Stimulated activated CD4-positive, alpha-beta T cell treated with anti-CD3 and anti-CD28 coated beads, TNF-alpha, amount 100 ng/mL, for 48 hours (primary cell): ENCODE measurements at regions not wholly inside any gene's neighbourhood (a gene's known extent, or its start where the extent isn't known, plus 50 kb on each side); places are given as distances from the start of the nearest gene placed in this dataset.

Source experiments
- DNase-seq, 3 donors: peaks; one replicate each; pipeline ENCODE4 v3.0.0-alpha.2; 2020; ENCODE audit warnings: low read depth in 3 of 3

DNA sequence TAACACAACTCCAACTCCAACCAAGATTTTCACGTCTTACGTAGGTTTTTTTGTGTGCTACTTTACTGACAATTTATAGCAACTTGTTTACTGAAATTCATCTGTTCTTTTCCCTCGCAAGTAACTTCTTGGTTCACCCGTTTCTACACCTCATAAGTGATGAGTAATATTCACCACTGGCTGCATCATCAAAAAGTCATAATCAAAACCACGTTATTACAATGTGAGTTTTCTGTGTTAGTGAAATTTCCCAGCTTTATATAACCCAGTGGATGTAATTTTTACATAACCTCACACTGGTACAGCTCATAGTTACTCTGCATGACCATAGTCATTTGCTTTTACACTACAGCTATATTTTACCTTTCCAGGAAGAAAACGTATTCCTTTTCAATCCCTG, 401.1 kb upstream of the LYPLAL1 start:
- no peak for DNase-seq

- DNase-seq = no peak
Measured at GRCh38 chr1:218775501-218776021, 398.1 kb upstream of the LYPLAL1 start.

- no peak for DNase-seq
Measured at GRCh38 chr1:218778257-218779126, 395.2 kb upstream of the LYPLAL1 start.

DNA sequence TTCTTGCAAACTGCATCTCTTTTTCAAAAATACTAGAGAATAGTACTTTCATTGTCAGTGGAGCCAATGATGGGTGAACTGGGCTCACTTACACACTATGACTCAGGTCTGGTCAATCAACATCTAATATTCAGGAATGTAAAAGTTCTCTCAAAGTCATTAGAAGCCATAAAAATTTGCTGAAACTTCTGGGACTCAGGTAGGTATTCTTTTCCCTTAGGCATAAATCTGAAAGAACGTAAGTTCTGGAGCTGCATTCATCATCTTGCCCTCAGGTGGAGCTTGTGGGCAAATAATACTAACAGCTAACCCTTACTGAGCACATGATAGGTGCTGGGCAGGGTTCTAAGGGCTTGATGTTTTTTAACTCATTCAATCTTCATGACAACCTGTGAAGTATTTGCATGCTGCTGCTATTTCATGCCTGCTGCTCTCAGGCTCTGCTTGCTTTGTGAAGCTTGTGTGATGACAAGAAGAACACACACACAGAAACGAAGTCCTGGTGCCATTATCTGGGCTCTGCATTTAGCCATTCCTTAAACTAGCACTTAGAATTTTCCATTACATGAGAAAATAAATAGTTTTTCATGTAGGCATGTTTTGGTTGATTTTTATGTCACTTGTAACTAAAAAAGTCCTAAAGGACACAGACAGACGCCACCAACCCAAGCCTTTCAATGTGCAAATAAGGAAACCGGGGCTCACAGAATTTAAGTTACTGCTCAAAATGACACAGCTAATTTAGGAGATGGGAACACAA, 394.2 kb upstream of the LYPLAL1 start:
- no peak for DNase-seq

DNA sequence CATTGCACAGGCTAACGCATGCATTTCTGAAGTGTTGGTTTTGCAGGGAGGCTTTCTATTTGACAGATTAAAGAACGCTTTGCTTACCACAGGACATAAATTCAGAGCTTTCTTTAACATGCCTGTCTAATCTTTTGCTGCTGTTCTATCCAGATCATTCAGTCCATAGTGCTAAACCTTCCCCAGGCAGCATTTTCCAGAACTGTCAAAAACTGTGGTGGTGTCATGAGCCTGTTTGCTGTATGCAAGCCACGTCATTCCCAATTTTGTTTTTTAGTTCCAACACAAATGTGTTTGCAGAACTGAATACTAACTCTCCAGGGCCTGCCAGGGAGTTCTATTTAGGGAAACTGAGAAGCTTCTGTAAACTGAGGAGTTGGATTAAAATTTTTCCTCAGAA, 390.5 kb upstream of the LYPLAL1 start:
- no peak for DNase-seq

DNA sequence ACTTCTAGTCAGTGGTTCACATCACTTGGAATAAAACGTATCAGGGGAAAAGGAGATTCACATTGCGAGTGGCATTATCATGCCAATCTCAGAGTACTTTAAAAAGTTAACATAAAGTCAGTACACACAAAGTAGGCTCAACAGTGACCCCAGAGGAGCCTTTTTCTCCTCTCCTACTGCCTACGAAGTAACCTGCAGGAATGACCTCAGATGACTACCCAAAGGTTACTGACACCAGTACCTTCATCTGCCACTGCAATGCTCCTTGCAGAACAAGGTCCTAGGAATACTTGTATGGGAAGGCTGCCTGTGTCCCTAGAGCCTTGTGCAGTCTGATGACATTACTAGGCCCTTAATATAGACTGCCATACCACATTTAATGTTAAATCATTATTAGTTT, 389.8 kb upstream of the LYPLAL1 start:
- DNase-seq = no peak

GRCh38 chr1:218785928-218786327, 387.8 kb upstream of the LYPLAL1 start:
- no peak for DNase-seq

- no peak for DNase-seq
Measured at GRCh38 chr1:218787826-218788225, 385.9 kb upstream of the LYPLAL1 start.

GRCh38 chr1:218796773-218797172, 376.9 kb upstream of the LYPLAL1 start:
- DNase-seq = no peak

DNA sequence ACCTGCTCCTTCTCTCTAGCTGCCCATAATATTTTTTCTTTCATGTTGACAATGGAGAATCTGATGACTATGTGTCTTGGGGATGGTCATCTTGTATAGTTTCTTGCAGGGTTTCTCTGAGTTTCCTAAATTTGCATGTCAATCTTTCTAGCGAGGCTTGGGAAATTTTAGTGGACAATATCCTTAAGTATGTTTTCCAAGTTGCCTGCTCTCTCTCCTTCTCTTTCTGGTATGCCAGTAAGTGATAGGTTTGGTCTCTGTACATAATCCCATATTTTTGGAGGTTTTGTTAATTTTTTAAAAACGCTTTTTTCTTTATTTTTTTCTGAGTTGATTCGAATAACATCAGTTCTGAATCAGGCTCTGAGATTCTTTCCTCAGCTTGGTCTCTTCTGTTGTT, 370.9 kb upstream of the LYPLAL1 start:
- DNase-seq = no peak

DNA sequence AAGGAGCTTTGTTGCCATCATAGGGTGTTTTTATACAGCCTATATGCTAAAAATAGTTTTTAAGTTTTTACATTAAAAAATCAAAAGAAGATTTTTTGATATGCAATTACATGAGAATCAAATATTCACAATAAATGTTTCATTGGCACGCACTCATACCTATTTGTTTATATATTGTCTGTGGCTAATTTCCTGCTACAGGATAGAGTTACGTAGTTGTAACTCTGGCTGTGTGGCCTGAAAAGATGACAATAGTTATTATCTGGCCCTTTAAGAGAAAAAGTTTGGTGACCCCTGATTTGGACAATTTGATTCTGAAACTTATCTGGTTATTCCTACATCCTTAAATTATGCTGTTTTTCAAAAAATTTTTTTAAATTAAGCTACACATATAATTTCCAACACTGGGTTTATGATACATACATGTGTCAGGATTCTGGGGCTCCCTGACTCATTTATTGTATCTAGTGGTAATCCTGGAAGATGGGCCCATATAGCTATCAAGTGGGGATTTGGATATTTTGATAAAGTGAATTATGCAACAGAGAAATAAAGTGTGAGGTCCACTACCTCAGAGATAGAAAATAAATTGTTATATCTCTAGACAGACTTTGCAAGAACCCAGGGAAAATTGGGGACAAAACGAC, 370.2 kb upstream of the LYPLAL1 start:
- DNase-seq = no peak

DNA sequence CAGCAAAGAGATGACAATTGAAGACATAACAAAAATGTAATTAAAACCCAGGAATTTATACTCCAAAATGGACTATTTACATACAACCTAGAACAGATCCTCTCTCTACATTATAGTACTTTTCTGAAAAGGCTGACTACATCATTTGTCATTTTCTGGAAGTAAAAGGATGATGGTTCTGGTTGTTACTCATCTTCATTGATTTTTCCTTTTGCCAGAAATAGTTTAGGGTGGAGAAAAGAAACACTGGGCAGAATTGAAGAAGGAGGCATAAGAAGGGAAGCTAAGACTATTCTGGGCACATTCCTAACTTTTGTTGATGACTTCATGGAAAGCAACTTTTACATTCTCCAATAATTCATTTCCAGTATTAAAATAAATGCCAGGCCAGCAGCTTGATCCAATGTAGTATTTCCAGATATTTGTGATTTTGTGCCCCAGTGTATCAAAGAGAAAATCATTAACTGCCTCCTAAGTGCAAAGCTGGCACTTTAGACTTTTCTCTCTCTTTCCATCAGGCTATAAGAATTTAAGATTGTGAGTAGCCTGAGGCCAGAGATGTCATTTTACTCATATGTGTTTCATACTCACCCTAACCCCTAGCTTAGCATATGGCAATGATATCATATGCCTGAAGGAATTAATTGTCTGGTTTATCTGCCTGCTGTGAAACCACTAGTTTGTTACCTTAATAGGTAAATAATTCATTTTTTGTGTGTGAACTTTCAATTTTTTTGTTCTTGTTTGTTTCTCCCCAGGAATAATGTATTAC, 369.5 kb upstream of the LYPLAL1 start:
- no peak for DNase-seq

- no peak for DNase-seq
Measured at GRCh38 chr1:218809061-218809460, 364.6 kb upstream of the LYPLAL1 start.

DNA sequence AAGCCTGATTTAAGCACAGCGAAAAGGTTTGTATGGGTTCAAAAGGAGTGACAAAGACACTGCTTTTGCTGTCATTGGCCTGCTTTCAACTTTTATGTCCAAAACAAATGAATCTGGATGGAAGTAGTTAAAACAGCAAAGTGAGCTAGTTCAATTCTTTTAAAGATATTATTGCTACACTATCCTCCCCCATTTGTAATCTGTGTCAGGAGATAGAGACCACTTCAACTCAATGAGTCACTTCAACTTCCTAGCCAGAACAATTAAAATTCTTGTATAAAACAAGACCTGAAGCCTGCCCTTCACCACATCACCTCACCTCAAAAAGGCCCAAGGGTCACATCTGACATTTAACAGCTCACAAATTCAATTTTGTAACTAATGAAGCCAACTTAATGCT, 364.1 kb upstream of the LYPLAL1 start:
- no peak for DNase-seq

DNA sequence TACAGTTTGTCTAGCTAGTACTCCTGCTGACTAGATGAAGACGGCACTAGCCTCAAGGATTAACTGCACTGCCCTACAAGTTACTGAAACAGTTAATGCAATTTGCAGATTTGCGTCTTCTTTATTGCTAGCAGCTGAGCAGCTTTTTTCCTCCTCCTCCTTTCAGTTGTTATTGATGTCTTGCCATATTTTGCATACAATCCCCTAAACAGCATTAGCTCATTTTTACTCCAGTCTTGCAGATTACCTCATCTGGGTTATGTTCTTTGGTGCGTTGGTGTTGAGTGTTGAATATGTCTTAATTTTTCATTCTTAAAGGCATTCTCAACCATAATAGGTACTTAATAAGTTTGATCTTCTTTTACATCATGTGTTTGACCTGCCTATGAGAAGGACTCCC, 363.4 kb upstream of the LYPLAL1 start:
- DNase-seq = no peak

DNA sequence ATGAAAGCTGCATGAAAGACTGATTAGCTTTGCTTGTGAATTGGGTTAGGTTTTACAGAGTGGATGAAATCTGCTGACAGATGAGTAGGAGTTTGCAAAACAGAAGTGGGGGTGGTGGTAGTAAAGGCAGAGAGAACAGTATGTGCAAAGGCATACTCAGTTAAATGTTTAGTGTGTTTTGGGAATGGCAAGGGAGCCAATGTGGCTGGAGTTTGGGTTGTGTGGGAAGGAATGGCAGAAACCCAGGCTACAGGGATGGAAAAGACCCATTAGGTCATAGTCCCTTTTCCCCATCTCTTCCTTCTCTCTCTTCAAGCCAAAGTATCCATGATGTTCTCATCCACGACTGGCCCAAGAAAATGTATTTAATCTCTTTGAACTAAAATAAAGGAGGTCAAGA, 362.2 kb upstream of the LYPLAL1 start:
- DNase-seq = no peak

- DNase-seq = no peak
Measured at GRCh38 chr1:218812360-218812759, 361.3 kb upstream of the LYPLAL1 start.

DNA sequence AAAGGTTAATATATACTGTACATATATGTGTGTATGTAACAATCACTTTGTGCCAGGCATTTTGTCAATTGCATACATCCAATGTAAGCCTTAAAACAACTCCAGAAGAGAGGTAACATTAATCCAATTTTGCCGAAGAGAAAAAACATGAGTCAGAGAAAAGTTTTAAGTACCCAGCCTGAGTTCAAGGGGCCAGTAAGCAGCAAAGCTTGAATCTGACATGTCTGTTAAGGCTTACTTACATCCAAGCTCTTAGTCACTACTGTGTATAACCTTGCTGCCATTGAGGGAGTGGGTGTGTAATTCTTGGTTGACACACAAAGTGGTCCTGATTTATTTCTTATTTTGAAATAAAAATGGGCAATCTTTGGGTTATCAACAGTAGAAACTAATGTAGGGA, 360.4 kb upstream of the LYPLAL1 start:
- DNase-seq = no peak

DNA sequence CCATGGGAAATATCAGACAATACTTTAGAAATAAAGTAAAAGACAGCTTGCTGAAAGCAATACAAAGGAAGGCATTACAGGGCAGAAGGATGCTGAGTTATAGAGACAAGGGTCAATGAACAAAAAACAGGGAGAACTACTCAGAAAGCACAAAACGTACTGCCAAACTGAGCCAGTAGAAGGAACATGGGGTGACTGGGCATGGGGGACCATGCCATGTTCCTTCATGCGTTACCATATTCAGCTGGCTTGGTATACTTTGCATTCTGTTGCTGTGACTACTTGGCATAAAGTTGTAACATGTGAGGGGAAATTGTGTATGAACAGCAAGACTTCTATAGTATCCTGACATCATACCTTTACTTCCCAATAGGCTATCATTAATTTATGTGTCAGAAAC, 358.6 kb upstream of the LYPLAL1 start:
- no peak for DNase-seq

- no peak for DNase-seq
Measured at GRCh38 chr1:218817071-218817470, 356.6 kb upstream of the LYPLAL1 start.

DNA sequence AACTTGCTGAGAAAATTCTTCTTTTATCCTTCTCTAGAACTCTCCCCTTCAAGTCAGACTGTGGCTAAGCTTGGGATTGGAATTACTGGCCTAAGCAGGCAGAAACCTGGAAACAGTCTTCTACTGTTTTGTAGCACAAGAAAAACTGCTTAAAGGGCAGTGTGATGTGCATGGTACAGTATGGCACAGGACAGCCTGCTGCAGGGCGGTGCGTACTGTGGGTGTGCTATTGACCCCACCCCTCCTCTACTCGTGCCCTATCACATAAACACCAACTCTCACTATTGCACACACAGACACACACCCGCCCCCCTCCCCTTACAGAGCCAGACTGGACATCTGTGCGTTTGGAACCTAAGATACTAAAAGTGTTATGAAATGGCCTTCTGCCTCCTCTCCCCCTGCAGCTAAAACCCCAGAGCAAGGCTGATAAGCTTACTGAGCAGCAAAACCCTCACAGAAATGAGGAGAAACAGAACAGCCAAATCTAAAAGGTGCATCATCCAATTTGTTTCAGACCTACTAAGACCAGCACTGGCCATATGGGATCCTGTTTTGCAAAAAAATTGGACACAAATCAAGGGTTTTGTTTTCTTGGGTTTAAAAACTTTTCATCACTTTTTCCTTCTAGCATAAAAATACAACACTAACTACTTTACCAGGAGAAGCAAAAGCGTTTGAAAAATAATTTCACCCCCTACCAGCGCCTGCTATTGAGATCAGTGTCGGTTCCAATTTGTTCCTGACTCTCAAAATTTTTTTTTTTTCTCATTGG, 355.8 kb upstream of the LYPLAL1 start:
- no peak for DNase-seq
